GM21390 (cell line): ENCODE measurements at regions not wholly inside any gene's neighbourhood (a gene's known extent, or its start where the extent isn't known, plus 50 kb on each side); places are given as distances from the start of the nearest gene placed in this dataset.

Experiments
- ATAC-seq: cut with Tn5 transposase; IDR thresholded peaks from one replicate; pipeline ENCODE4 v1.9.1; 2021; ENCODE audit not compliant: unreplicated experiment

DNA sequence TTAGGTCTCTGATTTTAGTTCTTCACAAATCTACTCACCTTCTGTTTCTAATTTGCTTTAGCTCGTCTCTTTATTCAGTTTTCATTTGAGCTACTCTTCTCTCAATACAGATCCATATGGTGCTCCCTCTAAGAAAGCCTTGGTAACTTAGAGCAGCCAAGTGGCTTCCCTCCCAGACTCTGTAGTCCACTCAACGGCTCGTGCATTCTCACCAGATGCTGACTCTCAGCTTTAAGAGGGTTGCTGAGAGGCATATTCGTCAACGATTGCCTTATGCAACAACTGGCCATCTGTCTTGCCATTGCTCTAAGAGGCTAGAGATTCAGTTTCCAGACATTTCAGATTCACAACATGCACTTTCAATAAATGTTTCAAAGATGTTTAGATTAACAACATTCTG, 785.8 kb upstream of the SLC10A2 start:
- no peak for ATAC-seq

DNA sequence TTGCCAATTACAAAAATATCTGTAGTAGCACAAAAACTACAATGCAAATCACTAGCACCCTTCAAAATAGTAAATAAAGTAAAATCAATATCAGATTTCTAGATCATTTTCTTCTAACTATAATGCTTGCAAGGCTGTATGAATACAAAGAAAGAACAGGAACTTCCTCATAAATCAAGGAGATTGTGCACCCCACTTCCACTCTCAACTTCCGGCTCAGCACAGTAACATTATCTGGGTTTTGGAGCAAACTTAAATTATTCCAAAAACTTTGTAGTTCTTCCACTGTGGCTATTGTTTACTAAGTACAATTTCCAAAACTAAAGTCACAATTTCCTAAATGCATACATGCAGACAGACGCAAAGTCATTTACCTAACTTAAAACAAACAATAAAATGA, 778.3 kb upstream of the SLC10A2 start:
- ATAC-seq, result no peak

DNA sequence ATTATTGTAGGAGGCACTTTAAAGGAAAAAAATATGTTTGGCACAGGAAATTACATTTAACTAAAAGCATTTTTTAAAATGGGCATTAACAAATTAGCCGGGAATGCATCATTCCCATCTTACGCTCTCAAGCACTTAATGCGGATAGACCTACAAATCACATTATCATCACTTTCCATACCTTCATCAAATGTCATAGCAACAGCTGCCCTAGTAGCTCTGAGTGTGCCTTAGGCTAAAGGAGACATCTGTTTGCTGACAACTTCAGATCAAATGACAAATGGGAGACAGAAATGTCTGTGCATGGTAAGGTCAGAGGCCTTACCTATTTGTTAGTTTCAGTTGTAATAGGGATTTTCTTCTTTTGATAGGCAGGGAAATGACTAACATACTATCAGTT, 773.2 kb upstream of the SLC10A2 start:
- ATAC-seq, result no peak

DNA sequence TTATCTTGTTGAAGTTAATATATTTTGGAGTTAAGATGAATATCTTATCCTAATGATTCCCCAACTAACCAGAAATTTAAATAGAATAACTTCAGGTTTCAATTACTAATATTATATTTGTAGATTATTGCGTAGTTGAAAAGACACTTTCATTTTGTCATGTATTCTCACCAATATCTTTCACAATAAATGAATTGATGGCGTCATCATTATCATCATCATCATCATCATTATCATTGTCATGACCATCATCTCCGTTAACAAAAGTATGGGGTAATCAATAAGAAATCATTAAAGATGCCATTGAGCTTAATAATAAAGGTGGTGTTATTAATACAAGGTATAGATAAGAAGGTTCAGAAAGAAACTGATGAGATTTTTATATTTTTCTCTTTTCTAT, 768.8 kb upstream of the SLC10A2 start:
- no peak for ATAC-seq

DNA sequence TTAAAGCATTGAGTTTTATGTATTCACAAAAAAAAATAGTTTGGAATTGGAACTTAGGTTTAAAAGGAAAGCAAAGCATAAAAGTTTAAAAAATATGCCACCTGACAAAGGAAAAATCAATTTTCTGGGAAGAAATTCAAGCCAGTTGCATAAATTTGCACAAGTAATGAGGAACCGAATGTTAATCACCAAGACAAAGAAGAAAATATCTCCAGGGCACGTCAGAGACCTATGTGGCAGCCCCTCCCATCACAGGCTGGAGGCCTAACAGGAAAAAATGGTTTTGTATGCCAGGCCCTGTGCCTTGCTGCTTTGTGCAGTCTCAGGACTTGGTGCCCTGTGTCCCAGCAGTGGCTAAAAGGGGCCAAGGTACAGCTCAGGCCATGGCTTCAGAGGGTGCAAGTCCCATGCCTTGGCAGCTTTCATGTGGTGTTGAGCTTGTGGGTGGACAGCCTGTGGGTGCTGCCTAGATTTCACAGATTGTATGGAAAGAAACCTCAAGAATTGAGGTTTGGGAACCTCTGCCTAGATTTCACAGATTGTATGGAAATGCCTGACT, 767.2 kb upstream of the SLC10A2 start:
- no peak for ATAC-seq

DNA sequence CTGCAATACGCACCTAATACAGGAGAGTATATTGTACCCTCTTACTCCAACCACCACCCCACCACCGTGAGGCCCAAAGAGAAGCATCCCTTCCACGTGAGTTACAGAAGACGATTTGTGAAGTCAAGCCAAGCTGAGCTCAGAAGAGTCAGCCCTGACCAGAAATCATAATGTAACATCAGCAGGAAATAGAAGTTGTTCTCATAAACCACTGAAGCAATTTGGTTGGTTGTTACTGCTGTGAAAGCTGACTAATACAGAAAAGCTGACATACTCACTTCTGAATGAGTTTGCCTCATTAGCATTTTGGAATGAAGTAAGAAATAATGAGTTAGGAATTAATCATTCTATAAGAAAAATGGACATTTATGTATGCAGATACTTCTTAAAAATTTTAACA, 749.4 kb upstream of the SLC10A2 start:
- no peak for ATAC-seq

DNA sequence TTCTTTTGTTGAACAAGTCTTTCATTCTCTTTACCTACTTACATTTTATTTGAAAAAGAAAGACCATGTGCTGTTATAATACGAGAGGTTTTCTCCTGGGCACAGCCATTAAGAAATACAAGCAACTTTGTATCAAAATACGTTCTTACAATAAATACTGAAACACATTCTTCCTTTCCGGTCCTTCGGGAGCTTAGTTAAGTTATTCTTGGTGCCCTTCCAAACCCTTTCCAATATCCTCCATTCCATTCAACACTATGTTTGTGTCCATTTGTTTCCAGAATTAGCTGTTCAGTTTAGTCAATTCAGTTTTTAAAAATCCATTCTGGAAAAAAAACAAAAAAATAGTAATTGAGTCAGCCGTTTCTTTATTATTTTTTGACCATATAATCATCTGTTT, 746.8 kb upstream of the SLC10A2 start:
- no peak for ATAC-seq

DNA sequence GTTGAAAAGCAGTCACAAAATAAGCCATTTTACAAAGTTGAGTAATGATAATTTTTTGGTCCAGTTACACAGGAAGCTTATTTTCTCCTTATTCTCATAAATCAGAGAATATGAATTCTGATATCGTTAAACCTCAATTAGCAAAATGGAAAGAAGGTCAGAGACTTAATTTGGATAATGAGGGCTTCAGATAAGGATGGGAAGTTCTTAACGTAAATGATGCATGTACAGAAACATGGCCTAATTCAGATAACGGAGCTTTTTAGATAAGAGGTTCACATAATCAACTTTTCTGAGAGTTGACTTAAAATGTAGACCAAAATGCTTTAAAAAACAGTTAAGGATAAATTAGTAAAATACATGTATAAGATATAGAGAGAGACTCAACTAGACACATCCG, 746.3 kb upstream of the SLC10A2 start:
- no peak for ATAC-seq

DNA sequence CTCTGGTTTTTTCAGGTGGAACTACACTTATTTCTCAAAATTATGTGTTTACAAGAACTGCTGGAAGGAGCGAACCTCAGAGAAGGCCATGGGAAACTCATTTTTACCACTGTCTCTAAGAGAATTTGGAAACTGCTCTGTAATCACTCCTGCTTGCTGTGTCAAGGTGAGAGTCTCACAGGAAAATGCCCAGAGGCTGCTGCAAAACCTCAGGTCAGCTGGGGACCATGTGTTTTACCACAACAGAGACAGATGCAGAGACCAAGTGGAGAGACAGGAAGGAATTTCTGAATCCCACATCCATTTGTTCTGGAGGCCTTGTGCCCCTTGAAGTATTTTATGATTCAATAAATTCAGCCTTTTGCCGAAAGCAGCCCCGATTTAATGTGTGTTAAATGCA, 743.8 kb upstream of the SLC10A2 start:
- no peak for ATAC-seq

DNA sequence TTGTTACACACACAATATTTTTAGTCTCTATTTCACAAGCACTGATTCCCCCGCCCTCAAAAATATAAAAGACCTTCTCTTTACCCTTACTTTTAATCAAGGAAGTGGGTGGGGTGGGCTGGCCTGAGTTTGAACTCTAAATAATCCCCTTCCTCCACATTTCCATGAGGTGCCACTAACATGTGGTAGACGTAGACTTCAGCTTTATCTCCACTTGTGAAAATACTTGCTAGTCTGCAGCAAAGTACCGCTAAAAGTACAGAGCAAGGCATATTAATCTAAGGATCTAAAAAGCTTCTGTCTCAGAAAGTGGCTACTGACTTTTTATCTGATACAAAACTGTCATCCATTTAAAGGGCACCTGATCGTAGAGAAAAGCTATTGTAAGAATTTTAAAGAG, 739.6 kb upstream of the SLC10A2 start:
- ATAC-seq, result no peak

DNA sequence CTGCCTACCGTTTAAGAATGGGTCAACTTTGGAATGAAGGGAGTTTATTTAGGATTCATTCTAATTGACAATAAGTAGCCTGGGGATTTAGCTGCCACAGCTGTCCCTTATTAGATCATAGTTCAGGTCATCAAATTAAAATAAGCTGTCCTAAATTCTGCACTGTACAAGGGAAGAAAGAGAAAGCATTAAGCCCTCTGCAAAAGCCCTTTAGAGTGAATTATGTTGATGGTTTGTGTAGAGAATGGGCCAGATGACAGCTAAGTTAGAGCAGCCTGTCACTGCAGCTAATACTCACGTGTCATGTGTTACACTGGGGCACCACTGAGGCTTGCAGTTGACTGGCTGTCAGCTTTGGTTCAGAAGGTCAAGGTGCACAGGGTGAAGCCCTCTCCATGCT, 737.1 kb upstream of the SLC10A2 start:
- ATAC-seq, result no peak

DNA sequence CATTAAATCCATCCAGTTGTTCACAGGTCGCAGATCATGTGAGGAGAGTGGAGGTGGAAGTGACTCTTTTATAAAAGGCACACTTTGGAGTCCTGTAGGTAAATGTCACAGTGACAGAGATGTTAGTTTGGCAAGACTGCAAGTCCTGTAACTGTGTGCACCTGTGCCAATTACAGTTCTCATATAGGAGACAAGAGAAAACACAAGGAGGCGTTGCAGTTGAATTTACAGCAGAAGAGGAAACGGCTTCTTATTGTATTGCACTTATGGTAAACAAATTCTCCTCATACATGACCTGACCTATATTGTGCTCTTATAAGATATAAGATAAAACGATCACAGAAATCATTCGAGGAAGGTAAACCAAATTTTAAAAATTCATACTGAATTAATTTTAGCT, 732.8 kb upstream of the SLC10A2 start:
- ATAC-seq, result no peak

DNA sequence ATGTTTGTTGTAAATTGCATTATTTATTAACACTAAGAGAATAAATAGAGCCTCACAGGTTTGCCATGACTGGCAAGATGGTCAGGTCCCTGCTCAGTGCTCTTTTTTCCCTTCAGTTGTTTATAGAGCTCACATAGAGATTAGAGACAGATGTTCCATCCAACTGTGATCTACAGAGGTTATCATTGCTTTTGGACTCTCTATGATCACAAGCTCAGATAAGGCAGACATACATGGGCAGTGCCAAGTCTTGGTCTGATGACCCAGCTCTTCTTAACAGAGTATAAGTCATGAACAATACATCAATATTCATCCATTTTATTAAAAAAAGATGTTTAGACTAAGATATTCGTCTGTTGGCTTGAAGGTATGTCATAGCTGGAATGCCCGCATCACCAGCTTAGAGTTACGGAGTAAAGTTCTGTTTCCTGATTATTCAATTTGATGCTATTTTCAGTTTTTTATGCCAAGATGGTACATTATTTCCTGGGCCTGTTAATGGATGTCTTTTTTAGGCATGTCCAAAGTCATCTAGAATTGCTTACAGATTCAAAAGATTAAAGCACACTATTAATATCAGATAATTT, 729.8 kb upstream of the SLC10A2 start:
- ATAC-seq, result no peak

DNA sequence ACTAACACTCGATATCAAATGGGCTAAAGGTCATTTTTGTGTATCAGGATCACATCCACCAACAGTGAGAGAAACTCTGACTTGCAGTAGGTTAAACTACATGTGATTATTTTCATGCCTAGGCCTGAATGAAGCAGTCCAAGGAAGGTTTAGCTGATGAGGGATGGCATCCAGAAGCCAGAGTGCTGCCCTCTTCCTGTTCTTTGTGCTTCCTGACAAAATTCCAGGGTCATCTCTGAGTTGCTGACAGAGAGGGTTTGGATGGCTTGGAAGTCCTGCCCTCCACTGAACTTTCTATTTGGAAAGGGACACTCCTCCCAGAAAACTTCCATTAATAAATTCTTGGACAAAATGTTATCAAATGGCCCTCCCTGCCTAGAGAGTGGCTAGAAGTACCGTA, 728.3 kb upstream of the SLC10A2 start:
- ATAC-seq, result no peak

DNA sequence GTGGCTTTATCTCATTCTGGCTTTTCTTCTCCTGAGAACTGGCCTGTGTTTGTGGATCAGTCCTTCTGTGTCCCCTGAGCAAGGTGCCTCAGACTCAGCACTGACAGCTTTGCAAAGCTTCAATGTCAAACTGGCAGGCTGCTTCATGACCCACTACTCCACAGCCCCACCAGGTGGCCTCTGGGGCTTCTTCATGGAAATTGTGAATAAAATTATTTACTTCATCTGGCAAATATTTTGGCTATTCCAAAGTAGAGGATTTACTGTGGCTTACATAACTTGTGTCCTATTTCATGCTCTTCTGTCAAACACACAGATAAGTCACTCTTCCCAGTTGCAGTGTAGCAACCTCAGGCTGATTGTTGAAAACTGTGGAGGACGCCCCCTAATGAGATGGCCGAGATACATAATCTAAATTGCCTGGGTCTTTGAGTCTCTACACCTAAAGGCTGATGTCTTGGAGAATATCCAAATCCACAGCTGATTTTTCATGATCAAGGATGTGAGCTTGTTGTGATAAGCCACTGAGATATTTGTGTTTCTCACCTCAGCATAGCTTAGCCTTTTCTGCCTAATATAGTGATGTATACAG, 721.9 kb upstream of the SLC10A2 start:
- no peak for ATAC-seq

DNA sequence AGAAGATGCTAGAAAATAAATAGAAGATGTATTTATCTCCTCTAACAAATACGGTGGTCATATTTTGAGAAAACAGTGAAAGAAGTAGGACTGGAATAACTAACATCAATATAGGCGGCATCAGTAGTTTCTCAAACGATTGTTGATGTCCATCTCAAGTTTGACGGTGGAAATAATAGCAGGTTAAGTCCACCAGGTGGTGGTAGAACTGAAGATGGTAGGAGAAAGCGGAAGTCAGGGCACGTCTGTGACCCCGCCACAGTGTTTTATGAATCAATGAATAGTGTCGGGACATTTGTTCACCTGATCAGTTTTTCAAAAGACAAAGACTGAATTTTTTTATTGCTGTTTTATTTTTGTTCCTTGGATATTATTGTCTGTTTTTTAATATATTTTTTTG, 706.4 kb upstream of the SLC10A2 start:
- no peak for ATAC-seq

DNA sequence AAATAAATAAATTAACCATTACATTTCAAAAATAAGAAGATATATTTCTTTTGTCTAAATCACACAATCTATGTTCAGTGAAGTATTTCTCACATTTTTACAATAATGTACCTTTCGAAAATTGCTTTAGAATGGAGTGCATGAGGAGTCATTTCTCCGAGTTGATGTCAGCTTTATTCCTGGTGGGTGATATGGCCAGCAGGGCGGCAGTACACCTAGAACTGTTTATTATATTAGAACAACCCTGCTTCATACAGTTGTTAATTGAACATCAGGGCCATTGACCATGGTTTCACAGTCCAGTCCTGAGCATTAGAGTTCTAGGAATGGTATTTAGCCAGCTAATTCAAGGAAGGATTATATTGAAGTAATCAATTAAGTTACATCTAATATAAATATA, 696.3 kb upstream of the SLC10A2 start:
- no peak for ATAC-seq

DNA sequence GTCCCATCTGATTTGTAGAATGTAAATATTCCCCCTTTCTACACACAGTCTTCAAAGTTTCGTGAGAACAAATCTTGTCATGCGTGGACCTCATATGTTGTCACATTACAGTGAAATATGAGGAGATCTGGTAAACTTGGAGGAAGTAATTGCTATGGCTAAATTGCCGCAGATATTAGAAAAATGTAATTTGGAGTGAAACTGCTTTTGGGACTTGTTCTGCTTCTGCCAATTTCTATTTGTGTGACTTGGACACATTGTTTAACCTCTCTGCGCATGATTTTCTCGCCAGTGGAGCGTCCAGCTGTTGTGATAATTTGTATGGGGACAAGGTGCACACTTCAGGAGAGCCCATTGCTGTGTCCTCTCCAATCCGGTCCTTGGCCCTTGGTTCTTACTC, 693.1 kb upstream of the SLC10A2 start:
- ATAC-seq, result no peak

DNA sequence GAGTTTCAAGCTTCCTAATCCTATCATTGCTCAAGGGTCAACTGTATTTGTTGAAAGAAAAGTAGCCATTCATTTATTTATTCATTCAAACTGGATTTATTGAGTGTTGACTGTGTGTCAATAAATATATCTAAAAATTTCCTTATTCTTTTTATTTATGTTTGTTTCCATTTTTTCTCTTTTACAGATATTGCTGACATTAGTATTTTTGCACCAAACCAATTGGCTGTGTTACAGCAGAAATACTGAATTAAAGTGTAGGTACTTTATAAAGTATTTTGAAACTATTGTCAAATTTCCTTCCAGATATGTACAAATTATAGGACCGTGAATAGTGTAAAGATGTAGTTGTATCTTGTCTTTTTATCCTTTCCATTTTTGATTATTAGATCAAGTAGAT, 692.0 kb upstream of the SLC10A2 start:
- no peak for ATAC-seq

DNA sequence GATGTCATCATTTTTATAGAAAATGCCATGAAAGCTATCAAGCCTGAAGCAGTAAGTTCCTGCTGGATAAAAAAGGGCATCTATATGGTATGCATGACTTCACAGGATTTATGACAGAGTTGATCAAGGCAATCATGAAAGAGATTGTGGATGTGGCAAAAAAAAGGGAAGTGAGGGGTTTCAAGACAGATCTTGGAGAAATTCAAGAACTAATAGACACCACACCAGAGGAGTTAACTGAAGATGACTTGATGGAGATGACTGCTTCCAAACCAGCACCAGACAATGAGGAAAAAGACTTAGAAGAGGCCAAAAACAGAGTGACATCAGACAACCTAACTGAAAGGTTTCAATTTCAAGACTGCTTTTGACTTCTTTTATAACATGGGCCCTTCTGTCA, 691.1 kb upstream of the SLC10A2 start:
- no peak for ATAC-seq

DNA sequence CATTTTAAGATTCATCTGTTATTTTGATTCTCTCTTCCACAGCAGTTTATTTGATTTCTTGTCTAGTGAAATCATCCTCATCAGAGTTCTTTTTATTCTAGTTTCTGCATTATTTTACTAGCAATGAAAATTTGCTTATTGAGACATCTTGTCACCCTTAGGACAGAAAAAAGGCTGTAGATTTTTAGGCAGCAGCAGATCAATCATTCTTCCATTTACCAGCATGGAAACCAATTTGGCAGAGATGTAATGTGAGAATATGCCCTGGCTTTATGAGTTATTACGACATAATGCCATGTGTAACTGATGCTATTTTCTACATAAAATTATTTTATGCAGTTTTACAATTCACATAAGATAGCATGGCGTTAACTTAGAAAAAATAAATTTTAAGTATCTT, 688.6 kb upstream of the SLC10A2 start:
- ATAC-seq, result no peak

DNA sequence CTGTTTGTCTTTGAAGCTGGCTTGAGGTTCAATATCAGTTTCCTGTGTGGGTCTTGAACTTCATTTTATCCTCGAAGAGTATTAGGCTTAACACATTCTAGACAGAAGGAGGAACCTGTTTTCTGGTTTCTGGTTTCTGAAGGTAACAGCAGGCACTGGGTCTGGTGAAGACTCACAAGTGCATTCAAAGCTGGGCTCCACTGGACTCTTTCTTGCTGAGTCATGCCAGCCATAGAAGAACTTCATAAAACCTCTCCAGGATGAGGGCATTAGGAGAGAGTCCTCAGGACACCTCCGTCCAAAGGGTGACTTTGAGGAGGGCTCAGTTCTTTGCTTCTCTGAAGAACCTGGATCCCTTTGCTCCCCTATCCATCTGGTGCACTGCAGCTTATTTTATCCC, 668.6 kb upstream of the SLC10A2 start:
- no peak for ATAC-seq

DNA sequence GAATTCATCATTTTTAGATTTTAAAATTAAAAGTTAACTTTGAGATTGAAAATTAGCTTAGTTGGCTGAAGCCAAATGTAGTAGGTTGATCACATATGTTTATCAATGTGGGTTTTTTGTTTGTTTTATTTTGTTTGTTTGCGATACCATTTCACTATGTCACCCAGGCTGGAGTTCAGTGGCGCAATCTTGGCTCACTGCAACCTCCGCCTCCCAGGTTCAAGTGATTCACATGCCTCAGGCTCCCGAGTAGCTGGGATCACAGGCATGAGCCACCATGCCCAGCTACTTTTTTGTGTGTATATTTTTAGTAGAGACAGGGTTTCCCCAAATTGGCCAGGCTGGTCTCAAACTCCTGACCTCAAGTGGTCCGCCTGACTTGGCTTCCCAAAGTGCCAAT, 665.7 kb upstream of the SLC10A2 start:
- no peak for ATAC-seq
